AG20443 (cell line): ENCODE measurements at regions not wholly inside any gene's neighbourhood (a gene's known extent, or its start where the extent isn't known, plus 50 kb on each side); places are given as distances from the start of the nearest gene placed in this dataset.
A peak's percentile ranks its signal among the peaks of the same experiment; 100 is the strongest.
"Not testable (repeated sequence)": the region's sequence is repeated elsewhere in the genome, so short reads cannot be mapped to it uniquely, and the experiment has no call there.

Experiments used
- DNase-seq: peaks from one replicate; pipeline ENCODE4 v3.0.0; 2012; ENCODE audit warnings: low spot score, mixed read lengths

DNA sequence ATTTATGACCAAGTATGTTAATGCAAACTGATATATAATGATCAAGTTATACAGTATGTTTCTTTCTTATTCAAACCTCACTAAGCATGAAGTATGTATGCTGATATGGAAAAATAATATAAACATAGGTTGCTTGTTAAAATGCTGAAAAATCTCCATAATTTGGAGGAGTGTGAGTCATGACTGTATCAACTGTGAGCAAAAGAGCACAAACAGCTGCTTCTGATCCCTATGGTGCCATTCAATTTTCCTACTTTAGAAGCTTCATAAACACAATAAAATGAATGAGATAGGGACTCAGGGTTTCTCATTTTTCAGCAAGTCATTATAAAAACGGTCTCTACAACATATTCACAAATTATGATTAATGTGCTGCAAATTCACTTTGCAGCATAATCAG, 129.9 kb upstream of the TFPI start:
- DNase-seq = no peak

- no peak for DNase-seq
Observed at GRCh38 chr2:187686416-187687024, 132.3 kb upstream of the TFPI start.

DNA sequence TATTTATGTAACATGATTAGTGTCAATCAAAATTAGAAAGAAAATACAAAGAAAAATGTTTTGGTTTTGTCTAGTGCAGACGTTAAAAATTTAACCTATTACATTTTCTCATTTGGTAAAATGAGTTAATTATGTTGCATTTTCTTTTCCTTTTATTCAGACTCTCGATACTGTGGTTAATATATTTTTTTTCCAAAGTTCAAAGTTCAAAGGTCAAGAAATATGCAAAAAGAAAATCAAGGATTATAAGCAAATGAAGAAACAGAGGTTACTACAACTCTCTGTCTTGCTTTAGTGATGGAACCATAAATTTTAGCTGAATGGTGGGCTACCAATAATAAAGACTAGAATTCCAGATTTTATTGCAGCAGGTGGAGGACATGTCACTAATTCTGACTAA, 133.3 kb upstream of the TFPI start:
- no peak for DNase-seq

DNA sequence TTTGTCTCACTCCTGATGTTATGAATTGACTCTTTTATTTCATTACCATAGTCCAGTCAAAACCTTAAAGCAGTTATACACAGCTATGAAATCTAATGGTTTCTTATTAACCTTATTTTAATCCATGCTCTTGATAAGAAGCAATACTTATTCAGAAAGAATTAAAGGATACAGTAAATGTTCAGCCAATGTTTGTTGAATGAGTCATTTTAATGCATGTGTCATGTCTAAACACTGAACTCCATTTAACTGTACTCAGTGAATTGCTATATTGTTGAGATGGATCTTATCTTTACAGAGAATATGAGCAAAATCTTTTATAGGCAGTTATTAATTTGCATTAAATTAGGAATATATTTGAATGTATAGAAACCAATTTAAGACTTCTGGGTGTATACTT, 135.1 kb upstream of the TFPI start:
- DNase-seq = no peak

GRCh38 chr2:187693923-187694322, 139.7 kb upstream of the TFPI start:
- no peak for DNase-seq

DNA sequence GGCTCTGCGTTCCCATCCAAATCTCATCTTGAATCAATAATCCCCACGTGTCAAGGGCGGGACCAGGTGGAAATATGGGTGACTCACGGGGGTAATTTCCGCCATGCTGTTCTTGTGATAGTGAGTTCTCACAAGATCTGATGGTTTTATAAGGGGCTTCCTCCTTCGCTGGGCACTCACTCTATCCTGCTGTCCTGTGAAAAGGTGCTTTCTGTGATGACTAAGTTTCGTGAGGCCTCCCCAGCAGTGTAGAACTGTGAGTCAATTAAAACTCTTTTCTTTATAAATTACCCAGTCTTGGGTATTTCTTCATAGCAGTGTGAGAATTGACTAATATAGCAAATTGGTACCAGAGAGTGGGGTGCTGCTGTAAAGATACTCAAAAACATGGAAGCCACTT, 142.4 kb upstream of the TFPI start:
- not testable (repeated sequence) for DNase-seq

DNA sequence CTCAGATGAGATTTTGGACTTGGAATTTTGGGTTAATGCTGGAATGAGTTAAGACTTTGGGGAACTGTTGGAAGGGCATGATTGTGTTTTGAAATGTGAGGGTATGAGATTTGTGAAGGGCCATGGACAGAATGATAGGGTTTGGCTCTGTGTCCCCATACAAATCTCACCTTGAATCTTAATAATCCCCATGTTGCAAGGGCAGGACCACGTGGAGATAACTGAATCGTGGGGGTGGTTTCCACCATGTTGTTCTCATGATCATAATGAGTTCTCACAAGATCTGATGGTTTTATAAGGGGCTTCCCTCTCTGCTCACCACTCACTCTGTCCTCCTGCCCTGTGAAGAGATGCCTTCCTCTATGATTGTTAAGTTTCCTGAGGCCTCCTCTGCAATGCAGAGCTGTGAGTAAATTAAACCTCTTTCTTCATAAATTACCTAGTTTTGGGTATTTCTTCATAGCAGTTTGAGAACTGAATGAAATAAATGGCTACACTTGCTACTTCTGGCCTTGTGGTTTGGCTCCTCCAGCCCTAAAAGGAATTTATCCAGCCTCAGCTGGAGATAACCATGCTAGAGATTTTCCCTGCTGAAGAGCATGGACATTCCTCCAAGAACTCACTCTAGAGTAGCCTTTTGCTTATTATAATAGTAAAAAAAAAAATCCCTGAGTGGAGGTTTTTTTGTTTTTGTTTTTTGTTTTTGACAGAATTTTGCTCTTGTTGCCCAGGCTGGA, 144.3 kb upstream of the TFPI start:
- DNase-seq = peak; percentile 10

GRCh38 chr2:187702157-187702556, 147.9 kb upstream of the TFPI start:
- no peak for DNase-seq

DNA sequence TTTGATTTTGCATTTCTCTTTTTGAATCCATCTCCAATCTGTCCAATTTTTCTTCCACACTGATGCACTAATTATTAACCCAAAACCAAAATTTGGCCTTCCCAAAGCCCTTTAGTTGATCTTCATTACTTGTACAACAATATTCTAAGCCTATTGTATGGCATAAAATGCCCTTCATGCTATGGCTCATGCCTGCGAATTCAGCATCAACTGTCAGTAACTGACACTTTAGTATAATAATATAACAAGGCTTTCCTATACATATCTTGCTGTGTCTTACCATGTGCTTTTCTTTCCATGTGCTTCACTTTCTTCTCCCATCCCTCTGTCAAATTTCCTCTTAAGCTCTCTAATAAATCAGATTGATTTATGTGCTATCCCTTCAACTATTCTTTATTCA, 154.0 kb upstream of the TFPI start:
- DNase-seq = no peak

DNA sequence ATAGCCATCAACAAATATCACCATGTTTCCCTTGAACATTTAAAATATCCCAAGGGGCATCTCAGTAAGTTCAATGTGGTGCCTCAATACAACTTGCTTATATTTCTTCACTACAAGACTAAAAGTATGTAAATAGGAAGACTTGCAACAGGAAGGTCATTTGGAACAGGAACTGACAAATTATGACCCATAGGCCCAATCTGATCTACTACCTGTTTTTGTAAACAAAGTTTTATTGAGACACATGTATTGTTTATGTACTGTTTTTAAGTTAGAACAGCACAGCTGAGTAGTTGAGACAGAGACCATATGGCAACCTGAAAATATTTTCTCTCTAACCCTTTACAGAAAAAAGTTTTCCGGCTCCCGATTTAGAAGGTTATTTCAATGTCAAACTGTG, 154.8 kb upstream of the TFPI start:
- no peak for DNase-seq

- DNase-seq = no peak
Observed at GRCh38 chr2:187710791-187711521, 156.7 kb upstream of the TFPI start.

GRCh38 chr2:187715590-187715989, 161.4 kb upstream of the TFPI start:
- DNase-seq = no peak

GRCh38 chr2:187716301-187716700, 162.1 kb upstream of the TFPI start:
- DNase-seq = no peak

GRCh38 chr2:187718092-187718491, 163.9 kb upstream of the TFPI start:
- DNase-seq = no peak

DNA sequence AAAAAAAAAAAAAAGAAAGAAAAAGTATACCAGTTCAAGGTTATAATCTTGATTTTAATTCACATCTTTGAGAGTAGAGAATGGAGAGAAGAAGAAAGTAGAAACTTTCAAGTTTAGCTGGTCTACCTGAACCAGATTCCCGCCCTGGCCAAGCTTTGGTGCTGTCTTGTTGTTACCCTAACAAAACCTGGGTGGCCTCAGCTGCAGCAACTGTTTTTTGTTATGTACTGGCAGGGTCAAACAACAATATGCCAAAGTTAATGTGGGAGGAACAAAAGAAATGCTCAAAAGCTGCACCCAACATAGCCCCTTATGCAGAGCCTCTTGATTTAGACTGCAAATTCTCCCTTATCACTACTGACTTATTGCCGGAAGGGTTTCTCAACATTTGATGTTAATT, 165.3 kb upstream of the TFPI start:
- no peak for DNase-seq

GRCh38 chr2:187748958-187749357, 194.7 kb upstream of the TFPI start:
- DNase-seq = no peak

GRCh38 chr2:187749804-187750431, 195.7 kb upstream of the TFPI start:
- DNase-seq = no peak

DNA sequence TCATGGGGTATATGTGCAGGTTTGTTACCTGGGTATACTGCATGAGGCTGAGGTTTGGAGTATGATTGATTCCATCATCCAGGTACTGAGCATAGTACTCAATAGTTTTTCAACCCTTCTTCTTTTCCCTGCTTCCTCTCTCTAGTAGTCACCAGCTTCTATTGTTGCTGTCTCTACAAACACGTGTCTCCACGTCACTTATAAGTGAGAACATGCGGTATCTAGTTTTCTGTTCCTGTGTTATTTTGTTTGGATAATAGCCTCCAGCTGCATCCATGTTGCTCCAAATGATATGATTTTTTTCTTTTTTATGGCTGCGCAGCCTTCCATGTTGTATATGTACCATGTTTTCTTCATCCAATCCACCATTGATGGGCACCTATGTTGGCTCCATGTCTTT, 214.8 kb upstream of the TFPI start:
- no peak for DNase-seq

- no peak for DNase-seq
Observed at GRCh38 chr2:187769437-187769836, 215.2 kb upstream of the TFPI start.

DNA sequence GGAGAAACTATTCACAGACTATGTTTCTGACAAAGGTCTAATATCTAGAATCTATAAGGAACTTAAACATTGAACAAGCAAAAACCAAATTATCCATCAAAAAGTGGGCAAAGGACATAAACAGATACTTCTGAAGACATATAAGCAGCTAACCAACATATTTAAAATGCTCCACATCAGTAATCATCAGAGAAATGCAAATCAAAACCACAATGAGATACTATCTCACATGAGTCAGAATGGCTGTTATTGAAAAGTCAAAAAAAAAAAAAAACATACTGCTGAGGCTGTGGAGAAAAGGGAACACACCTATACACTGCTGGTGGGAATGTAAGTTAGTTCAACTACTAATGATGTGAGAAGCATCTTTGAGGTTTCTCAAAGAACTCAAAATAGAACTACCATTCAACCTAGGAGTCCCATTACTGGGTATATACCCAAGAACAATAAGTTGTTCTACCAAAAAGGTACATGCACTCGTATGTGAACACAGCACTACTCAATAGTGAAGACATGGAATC, 220.4 kb upstream of the TFPI start:
- DNase-seq = no peak

DNA sequence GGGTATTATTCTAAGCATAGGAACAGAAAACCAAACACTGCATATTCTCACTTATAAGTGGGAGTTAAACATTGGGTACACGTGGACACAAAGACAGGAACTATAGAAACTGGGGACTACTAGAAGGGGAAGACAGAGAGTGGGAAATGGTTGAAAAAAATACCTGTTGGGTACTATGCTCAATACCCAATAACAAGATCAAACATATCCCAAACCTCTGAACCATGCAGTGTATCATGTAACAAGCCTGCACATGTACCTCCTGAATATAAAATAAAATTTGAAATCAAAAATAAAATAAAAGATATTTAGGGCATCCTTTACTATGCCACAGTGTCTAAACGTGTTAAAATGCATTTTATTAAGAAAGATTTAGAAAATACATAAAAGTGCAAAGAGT, 221.0 kb upstream of the TFPI start:
- no peak for DNase-seq

DNA sequence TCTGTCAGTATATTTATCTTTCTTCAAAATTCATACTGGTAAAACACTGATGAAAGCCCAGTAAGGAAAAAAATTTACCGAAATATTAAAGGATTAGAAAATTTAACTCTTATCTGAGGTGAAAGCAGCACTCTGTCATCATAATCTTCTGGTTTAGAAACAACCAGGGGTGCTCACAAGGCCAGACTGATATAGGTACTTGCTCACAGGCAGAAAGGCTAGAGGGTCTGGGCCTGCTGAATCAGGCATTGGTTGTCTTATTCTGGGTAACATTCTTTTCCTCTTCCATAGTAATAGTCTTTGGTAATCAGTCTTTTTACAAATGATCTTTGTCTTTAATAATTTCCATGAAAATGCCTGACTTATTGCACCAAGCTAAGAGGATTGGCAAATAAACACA, 221.4 kb upstream of the TFPI start:
- no peak for DNase-seq

GRCh38 chr2:187782301-187782700, 228.1 kb upstream of the TFPI start:
- no peak for DNase-seq
